Colonic mucosa (tissue), 4 donors: ENCODE measurements at regions not wholly inside any gene's neighbourhood (a gene's known extent, or its start where the extent isn't known, plus 50 kb on each side); places are given as distances from the start of the nearest gene placed in this dataset.
A peak's percentile ranks its signal among the peaks of the same experiment; 100 is the strongest.

Experiments
- DNase-seq: peaks from one replicate; pipeline ENCODE4 v3.0.0-alpha.2; 2020
- H3K27ac ChIP-seq: fragments of 200-600 bp; one replicate; pipeline ENCODE4 v1.8.0; 2021
- H3K27me3 ChIP-seq: fragments of 200-600 bp; one replicate; pipeline ENCODE4 v1.8.0; 2021
- H3K36me3 ChIP-seq: fragments of 200-600 bp; one replicate; pipeline ENCODE4 v1.8.0; 2021
- H3K4me1 ChIP-seq: fragments of 200-600 bp; one replicate; pipeline ENCODE4 v1.8.0; 2021; ENCODE audit warnings: mild to moderate bottlenecking
- H3K4me3 ChIP-seq: fragments of 200-600 bp; one replicate; pipeline ENCODE4 v1.8.0; 2021
- H3K9ac ChIP-seq, 2 donors: one replicate each; pipeline ENCODE4 v1.7.0; 2013; ENCODE audit warnings: control low read depth in 2 of 2, low read depth in 2 of 2, low read length in 2 of 2
- H3K9me3 ChIP-seq: fragments of 200-600 bp; one replicate; pipeline ENCODE4 v1.8.0; 2021
- CTCF ChIP-seq: fragments of 200-600 bp; IDR thresholded peaks from one replicate; pipeline ENCODE4 v1.8.0; 2022; ENCODE audit warnings: antibody characterized with exemption, mild to moderate bottlenecking
- intact Hi-C: fragments of 100-400 bp; cut with DNase I; formaldehyde crosslinking; loops from one replicate; pipeline ENCODE4 v1.14.1; 2022
- donor health status: healthy.
- donor health status: DM: no; HTN: no; CAD: no.
- donor health status: DM: no; HTN: no; CAD: no.

DNA sequence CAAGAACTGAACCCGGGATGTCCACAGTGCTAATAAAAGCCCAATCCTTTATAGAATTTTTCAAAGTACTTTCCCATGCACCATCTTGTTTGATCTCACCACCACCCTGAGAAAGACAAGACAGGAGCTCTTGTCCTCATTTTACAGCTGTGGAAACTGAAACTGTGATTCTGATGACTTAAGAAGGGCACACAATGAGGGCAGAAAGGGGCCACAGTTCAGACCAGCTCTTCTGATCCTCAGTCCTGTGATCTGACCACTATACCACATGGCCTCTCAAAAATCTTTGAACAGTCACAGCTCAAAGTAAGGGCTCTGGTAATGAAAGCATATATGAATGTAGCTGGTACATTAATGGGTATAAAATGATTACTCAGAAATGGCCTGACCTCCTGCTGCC, 127.3 kb upstream of the CPEB2 start:
- DNase-seq = no peak
- intact Hi-C loops = loop anchor here (5.0 kb wide), 1 partner anchor 112 kb away; no protein-coding TSS in a partner anchor
- no peak overlapping the region for H3K9ac ChIP-seq

GRCh38 chr4:14877246-14878225, 124.7 kb upstream of the CPEB2 start:
- no peaks in the 10 kb centered on the region for H3K36me3 ChIP-seq
- no peak overlapping the region for H3K4me3 ChIP-seq
- H3K9ac ChIP-seq = no peak overlapping the region
- no peak overlapping the region for H3K27ac ChIP-seq
- no peaks in the 10 kb centered on the region for H3K9me3 ChIP-seq
- no peaks in the 10 kb centered on the region for H3K4me1 ChIP-seq
- no peaks in the 10 kb centered on the region for H3K27me3 ChIP-seq
- no peak for TF ChIP-seq CTCF
- intact Hi-C loops = loop anchor here (5.0 kb wide), 1 partner anchor 110 kb away; no protein-coding TSS in a partner anchor
- DNase-seq = no peak

More for the DNA sequence above, 127.3 kb upstream of the CPEB2 start:
- Histone ChIP-seq H3K27ac (no peak overlapping the region), H3K4me1 (no peaks in the 10 kb centered on the region), H3K27me3 (no peaks in the 10 kb centered on the region), H3K9me3 (no peaks in the 10 kb centered on the region), H3K4me3 (no peak overlapping the region), H3K36me3 (no peaks in the 10 kb centered on the region)
- no peak for TF ChIP-seq CTCF

DNA sequence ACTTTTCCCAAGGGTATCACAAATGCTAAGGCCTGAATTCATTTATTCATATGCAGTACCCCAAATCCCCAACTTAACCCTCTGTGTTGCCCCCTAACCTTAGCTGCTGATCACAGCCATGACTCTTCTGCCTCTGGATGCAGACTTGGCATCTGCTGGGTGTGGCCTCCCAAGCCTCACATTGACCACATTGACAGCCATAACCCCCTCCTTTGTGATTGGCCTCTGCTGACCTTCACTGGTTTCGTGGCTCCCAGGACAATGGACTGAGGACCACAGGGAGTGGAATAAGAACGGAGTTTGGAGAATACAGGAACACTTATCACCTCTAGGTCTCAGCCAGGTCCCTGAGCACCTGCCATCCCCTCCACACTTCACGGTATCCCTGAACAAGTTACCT, 123.6 kb upstream of the CPEB2 start:
- intact Hi-C loops = loop anchor here (5.0 kb wide), 1 partner anchor 109 kb away; no protein-coding TSS in a partner anchor
- Histone ChIP-seq H3K27me3 (no peaks in the 10 kb centered on the region), H3K27ac (no peak overlapping the region), H3K9me3 (no peaks in the 10 kb centered on the region), H3K4me3 (no peak overlapping the region), H3K9ac (no peak overlapping the region), H3K36me3 (no peaks in the 10 kb centered on the region), H3K4me1 (no peaks in the 10 kb centered on the region)
- no peak for TF ChIP-seq CTCF
- DNase-seq = no peak

DNA sequence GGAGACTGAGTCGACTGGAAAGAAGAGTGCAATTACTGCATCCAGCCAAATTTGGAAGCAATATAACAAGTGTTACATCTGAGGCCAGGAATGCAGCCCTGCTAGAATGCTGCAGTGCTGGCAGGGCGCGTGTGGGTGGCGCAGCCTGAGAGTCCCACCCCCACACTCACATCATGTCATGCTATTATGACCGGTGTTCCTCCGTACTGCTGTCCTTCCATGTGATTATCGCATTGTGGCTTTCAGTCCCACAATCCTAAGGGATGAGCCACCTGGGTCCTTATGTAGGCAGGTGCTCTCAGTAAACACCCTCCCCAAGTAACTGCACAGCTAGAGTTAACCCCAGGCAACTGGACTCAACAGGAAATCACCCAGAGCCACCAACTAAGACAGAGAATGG, 122.6 kb upstream of the CPEB2 start:
- no peak overlapping the region for H3K4me3 ChIP-seq
- H3K4me1 ChIP-seq = no peaks in the 10 kb centered on the region
- no peak for TF ChIP-seq CTCF
- intact Hi-C loops = loop anchor here (5.0 kb wide), 1 partner anchor 108 kb away; no protein-coding TSS in a partner anchor
- H3K9ac ChIP-seq = no peak overlapping the region
- no peak for DNase-seq
- H3K36me3 ChIP-seq = no peaks in the 10 kb centered on the region
- no peak overlapping the region for H3K27ac ChIP-seq
- no peaks in the 10 kb centered on the region for H3K9me3 ChIP-seq
- H3K27me3 ChIP-seq = no peaks in the 10 kb centered on the region

DNA sequence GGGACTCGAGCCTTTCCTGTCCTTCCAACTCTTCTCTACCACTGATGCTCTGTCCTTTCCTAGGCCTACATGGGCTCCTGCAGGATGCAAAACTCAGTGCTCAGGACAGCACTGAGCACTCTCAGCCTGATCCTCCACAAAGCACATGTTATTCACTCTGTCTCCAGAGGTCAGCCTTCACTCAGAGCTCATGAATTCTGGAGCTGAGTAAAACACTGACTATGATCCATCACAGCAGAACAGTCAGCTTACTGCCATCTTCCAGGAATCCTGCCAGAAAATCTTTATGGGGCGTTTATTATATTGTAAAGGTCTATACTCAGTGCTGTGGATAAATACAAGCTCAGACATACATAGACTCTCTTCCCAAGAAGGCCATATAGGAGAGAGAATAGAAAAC, 121.5 kb upstream of the CPEB2 start:
- TF ChIP-seq CTCF = no peak
- no peaks in the 10 kb centered on the region for H3K27me3 ChIP-seq
- H3K4me3 ChIP-seq = no peak overlapping the region
- peak; percentile 27 for DNase-seq
- no peaks in the 10 kb centered on the region for H3K36me3 ChIP-seq
- no peak overlapping the region for H3K9ac ChIP-seq
- no peak overlapping the region for H3K27ac ChIP-seq
- no peaks in the 10 kb centered on the region for H3K9me3 ChIP-seq
- H3K4me1 ChIP-seq = no peaks in the 10 kb centered on the region
- intact Hi-C loops = no loop called here
